ENCODE measurements at regions not wholly inside any gene's neighbourhood (a gene's known extent, or its start where the extent isn't known, plus 50 kb on each side); places are given as distances from the start of the nearest gene placed in this dataset.

GRCh38 chr11:22567759-22568158 lies 57.9 kb downstream of the FANCF start:
- Histone ChIP-seq H3K27me3 (no peaks in the 10 kb centered on the region), H3K4me1 (no peaks in the 10 kb centered on the region), H3K9me3 (no peaks in the 10 kb centered on the region), H3K36me3 (no peaks in the 10 kb centered on the region), H3K4me3 (no peak overlapping the region), H3K27ac (no peak overlapping the region)
- DNase-seq (ENCODE audit: low spot score in 2 of 2), result no peak
- TF ChIP-seq POLR2A (IDR thresholded peaks at IDR 0.05) (no peak), POLR2AphosphoS5 (IDR thresholded peaks at IDR 0.05) (no peak), CTCF (IDR thresholded peaks at IDR 0.05) (no peak)
- intact Hi-C loops (cut with DNase I; ENCODE audit: low total_unique reads), result no loop called here

GRCh38 chr11:22566293-22566692 lies 59.3 kb downstream of the FANCF start:
- Histone ChIP-seq H3K36me3 (no peaks in the 10 kb centered on the region), H3K4me3 (no peak overlapping the region), H3K4me1 (no peaks in the 10 kb centered on the region), H3K27ac (no peak overlapping the region), H3K9me3 (no peaks in the 10 kb centered on the region), H3K27me3 (no peaks in the 10 kb centered on the region)
- TF ChIP-seq POLR2AphosphoS5 (IDR thresholded peaks at IDR 0.05) (no peak), CTCF (IDR thresholded peaks at IDR 0.05) (no peak), POLR2A (IDR thresholded peaks at IDR 0.05) (no peak)
- intact Hi-C loops (cut with DNase I; ENCODE audit: low total_unique reads), result no loop called here
- no peak for DNase-seq (ENCODE audit: low spot score in 2 of 2)

DNA sequence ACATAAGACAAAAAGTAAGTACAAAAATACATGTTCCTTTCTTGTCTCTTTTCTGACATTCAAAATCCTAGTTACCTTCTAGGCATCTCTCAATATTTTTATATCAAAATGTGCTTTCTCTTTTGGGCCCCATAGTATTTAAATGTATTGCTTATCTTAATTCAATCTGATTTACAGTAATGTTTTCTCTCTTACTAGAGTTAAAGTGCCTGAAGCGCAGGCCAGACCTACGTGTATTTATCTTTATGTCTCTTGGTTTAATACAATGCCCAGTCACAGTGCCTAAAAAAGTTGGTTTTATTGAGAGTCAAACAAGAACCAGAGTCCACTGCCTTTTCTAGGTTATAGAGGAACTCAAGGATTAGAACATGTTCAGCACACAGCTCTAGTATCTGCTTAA lies 64.3 kb downstream of the FANCF start:
- intact Hi-C loops (cut with DNase I; ENCODE audit: low total_unique reads), result no loop called here
- no peak for TF ChIP-seq POLR2A (IDR thresholded peaks at IDR 0.05)
- TF ChIP-seq POLR2AphosphoS5 (IDR thresholded peaks at IDR 0.05), result no peak
- TF ChIP-seq CTCF (IDR thresholded peaks at IDR 0.05), result no peak

GRCh38 chr11:22559416-22559815 lies 66.2 kb downstream of the FANCF start:
- no peaks in the 10 kb centered on the region for H3K27me3 ChIP-seq
- H3K9me3 ChIP-seq, result no peaks in the 10 kb centered on the region
- no peaks in the 10 kb centered on the region for H3K36me3 ChIP-seq
- DNase-seq (ENCODE audit: low spot score in 2 of 2), result no peak
- no peaks in the 10 kb centered on the region for H3K4me1 ChIP-seq
- no peak overlapping the region for H3K27ac ChIP-seq
- H3K4me3 ChIP-seq, result no peak overlapping the region
- intact Hi-C loops (cut with DNase I; ENCODE audit: low total_unique reads), result no loop called here
- no peak for TF ChIP-seq CTCF (IDR thresholded peaks at IDR 0.05)
- no peak for TF ChIP-seq POLR2AphosphoS5 (IDR thresholded peaks at IDR 0.05)

More for the DNA sequence above, 64.3 kb downstream of the FANCF start:
- Histone ChIP-seq H3K9me3 (no peaks in the 10 kb centered on the region), H3K4me1 (no peaks in the 10 kb centered on the region), H3K36me3 (no peaks in the 10 kb centered on the region), H3K4me3 (no peak overlapping the region), H3K27ac (no peak overlapping the region), H3K27me3 (no peaks in the 10 kb centered on the region)
- DNase-seq (ENCODE audit: low spot score in 2 of 2), result no peak

DNA sequence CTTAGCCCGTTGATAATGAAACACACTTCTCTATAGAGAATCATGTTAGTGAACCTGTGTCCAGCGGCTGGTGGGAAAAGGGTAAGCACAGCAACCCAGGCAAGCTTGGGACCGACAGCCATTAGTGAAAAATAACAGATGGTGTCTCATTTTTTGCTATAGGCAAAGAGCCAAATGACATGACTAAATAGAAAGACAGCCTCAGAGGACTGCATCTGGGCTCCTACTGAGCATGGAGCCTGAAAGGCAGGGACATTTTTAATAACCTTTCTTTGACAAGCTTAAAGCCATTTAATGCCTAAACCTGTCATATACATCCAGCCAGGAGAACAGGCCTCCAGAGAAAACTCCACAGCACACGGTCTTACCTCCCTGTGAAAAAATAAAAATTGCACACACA lies 67.0 kb downstream of the FANCF start:
- Histone ChIP-seq H3K27me3 (no peaks in the 10 kb centered on the region), H3K9me3 (no peaks in the 10 kb centered on the region), H3K27ac (no peak overlapping the region), H3K4me3 (no peak overlapping the region), H3K4me1 (no peaks in the 10 kb centered on the region), H3K36me3 (no peaks in the 10 kb centered on the region)
- DNase-seq (ENCODE audit: low spot score in 2 of 2), result no peak
- TF ChIP-seq CTCF (IDR thresholded peaks at IDR 0.05), result no peak
- TF ChIP-seq POLR2A (IDR thresholded peaks at IDR 0.05), result no peak
- no peak for TF ChIP-seq POLR2AphosphoS5 (IDR thresholded peaks at IDR 0.05)
- intact Hi-C loops (cut with DNase I; ENCODE audit: low total_unique reads), result no loop called here
